GM18870 (cell line): ENCODE measurements at regions not wholly inside any gene's neighbourhood (a gene's known extent, or its start where the extent isn't known, plus 50 kb on each side); places are given as distances from the start of the nearest gene placed in this dataset.
"Not testable (repeated sequence)": the region's sequence is repeated elsewhere in the genome, so short reads cannot be mapped to it uniquely, and the experiment has no call there.

ENCODE experiments used
- ATAC-seq: cut with Tn5 transposase; IDR thresholded peaks from one replicate; pipeline ENCODE4 v1.9.1; 2021; ENCODE audit warnings: moderate library complexity; ENCODE audit not compliant: unreplicated experiment

DNA sequence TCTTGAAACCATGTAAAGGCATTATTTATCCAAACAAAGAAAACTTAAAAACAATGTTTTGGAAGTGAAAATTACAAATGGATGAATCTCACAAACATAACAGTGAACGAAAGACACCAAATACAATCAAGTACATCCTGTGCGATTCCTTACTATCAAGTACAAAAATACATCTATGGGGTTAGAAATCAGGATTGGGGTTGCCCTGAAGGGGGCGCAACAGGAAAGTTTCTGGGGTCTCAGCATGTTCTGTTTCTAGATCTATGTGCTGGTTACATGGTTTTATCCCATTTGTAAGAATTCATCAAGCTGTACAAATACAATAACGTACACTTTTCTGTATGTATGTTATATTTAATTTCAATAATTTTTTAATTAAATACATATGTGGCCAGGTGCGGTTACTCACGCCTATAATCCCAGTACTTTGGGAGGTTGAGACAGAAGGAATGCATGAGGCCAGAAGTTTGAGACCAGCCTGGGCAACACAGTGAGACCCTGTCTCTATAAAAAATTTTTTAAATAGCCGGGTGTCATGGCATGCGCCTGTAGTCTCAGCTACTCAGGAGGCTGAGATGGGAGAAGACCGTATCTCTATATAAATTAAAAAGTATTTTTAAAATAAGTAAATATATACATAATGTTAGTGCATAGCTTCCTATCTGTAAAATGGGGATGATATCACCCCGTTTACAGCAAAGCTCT, 121.5 kb upstream of the SOD1 start:
- ATAC-seq = no peak

GRCh38 chr21:31536138-31536537, 123.4 kb upstream of the SOD1 start:
- no peak for ATAC-seq

GRCh38 chr21:31531967-31532366, 127.5 kb upstream of the SOD1 start:
- ATAC-seq = no peak

DNA sequence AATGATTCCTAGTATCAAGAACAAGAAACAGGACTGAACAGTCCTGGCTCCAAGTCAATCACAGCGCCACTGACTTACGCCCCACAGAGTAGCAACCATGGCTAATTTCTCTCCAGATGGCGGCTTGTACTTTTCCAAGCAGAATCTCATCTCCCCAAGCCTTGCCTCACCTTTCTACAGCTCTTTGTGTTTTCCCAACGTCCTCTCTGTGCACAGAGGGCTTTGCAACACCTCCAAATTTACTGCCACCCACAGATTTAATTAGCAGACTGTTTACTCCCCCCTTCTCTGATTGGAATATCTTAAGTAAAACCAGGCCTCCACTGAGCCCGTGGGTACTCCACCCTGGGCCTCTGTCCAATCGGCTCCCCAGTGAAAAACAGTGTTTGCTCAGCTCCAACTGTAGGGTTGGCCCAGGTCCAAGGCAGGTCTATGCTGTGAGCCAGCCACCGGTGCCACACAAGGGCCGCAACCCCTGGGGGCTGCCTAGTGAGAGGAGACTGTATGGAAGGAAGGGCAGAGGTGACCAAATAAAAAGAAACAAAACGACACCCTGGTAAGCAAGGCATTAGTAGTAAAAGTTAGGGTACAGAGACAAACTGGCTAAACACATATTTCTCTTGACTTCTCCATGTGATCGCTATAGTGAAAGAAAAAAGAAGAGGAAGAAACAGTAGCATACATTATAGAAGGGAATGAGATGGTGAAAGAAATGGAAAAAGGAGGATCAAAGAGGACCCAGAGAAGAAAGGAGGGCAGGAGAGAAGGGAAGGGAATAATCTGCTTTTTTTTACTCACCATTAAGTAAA, 128.4 kb upstream of the SOD1 start:
- ATAC-seq = no peak

DNA sequence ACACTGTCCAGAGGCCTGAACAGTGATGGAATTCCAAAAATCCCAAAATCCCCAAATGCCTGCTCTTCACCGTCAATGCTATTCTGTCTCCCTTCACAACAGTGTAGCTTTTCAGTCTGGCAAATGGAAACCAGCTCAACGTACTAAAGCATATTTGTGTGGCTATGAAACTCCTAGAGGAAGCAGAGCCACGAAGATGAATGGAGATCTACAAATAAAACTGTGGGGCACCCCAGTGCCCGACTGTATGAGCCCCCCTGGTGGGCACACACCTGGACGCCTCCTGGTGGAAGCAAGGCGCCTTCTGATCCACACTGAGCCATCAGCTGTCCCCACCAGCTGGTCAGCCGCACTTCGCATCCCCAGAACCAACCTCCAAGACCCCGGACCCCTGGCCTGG, 129.1 kb upstream of the SOD1 start:
- ATAC-seq = no peak

GRCh38 chr21:31529406-31529805, 130.1 kb upstream of the SOD1 start:
- no peak for ATAC-seq

DNA sequence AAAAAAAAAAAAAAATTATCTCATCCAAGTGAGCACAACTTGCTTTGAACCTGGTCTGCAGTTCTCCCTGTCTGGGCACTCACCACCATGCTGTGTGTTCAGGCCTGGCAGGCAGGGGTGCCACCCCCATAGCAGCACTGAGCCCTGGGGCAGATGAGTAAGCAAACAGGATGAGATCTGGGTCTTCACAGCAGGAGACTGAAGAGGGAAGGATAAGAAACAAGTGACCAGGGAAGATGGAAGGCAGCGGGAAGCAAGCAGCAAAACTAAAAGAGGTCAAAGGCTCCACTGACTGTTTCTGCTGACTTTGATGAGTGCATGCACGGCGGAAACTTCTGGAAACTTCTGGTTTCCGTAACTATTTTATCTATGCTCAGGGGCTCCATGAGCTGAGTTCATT, 133.5 kb upstream of the SOD1 start:
- no peak for ATAC-seq

DNA sequence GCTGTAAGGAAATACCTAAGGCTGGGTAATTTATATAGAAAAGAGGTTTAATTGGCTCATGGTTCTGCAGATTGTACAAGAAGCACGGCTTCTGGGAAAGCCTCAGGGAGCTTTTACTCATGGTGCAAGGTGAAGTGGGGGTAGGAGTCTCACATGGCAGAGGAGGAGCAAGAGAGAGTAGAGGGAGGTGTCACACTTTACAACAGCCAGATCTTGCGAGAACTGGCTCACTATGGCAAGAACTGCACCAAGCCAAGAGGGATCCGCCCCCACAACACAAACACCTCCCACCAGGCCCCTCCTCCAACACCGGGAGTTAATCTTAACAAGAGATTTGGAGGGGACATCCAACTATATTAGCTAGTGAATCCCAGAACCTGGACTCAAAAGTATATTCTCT, 135.4 kb upstream of the SOD1 start:
- ATAC-seq = no peak

DNA sequence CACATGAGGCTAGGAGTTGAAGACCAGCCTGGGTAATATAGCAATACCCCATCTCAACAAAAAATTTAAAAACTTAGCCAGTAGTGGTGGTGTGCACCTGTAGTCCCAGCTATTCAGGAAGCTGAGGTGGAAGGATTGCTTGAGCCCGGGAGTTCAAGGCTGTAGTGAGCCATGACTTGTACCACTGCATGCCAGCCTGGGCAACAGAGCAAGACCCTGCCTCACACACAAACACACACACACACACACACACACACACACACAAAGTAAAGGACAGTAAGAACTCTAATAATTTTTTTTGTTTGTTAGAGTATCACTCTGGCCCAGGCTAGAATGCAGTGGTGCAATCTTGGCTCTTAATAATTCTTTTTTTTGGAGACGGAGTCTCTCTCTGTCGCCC, 138.0 kb upstream of the SOD1 start:
- no peak for ATAC-seq

DNA sequence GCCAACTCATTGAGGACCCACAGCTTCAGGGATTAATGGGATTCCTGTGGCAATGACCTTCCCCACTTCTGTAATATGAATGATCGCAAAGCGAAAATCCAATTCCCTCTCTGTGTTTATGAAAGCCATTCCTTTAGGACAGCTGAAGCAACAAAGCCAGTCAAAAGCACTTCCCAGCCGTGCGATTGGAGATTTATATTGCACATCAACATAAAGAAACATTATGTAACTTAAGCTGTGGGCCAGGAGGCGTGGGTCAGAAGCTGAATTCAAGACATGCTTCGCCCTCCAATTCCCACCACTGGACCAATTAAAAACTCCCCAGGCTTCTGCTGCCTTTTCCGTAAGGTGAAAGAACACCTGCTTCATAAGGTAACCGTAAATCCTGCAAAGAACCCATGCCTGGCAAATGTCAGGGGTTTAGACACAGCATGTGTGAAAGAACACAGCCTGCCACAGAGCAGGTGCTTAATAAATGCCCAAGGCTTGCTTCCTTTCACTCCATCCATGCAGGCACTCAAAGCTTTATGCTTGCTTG, 138.9 kb upstream of the SOD1 start:
- ATAC-seq = no peak

DNA sequence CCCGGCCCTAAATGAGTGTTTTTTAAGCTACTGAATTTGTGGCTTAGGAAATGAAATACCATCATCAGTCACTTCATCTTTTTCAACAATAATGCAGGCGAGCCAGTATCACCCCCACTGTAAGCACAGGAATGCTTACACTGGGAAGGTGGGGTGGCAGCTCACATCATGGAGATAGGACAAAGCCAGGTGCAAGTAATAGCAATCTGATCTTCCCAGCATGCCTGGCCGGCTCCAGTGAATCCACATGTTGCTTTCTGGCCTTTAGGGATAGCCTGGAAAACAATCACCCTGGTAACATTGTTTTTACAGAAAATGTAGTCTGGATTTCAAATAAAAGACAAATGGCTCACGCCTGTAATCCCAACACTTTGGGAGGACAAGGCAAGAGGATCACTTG, 140.9 kb upstream of the SOD1 start:
- no peak for ATAC-seq

- ATAC-seq = no peak
Observed at GRCh38 chr21:31517664-31518414, 141.7 kb upstream of the SOD1 start.

DNA sequence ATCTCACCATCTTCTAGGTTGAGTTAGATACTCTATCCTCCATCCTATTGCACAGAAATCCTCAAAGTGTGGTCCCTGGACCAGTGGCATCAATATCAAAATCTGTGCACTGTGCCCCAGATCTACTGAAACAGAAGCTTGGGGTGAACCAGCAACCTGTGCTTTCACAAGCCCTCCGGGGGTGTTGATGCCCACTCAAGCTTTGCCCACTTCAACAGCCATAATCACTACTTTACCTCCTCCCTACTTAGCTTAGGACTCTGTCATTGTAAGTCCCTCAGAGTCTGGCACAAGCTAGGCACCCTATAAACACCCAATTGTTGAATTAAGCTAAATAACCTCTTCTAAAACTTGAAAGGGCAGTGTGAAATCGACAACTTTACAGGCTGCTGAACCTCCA, 144.2 kb upstream of the SOD1 start:
- ATAC-seq = no peak

DNA sequence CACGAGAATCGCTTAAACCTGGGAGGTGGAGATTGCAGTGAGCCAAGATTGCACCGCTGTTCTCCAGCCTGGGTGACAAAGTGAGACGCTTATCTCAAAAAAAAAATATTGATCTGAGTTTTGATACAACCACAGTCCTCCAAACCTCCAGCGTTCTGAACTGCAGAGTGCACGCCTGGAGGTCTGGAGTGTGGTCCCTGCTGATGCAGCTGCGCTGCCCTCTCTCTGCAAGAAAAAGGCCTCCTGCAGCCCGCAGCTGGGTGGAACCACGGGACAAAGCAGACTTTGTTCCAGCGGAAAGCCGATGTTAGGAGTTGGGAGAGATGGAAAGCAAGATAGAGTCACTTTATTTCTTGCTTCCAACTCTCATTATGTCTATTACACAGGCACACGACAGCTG, 144.9 kb upstream of the SOD1 start:
- no peak for ATAC-seq

DNA sequence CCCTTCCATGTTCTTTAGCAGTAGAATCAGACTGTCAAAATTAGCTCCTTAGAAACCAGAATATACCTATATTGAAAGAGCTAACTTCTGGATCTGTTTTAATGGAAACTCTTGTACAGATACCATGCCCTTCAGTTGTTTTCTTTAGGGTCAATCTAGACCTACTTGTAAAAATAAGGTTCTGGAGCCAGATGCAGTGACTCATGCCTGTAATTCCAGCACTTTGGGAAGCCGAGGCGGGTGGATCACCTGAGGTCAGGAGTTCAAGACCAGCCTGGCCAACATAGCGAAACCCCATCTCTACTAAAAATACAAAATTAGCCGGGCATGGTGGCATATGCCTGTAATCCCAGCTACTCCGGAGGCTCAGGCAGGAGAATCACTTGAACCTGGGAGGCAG, 146.0 kb upstream of the SOD1 start:
- ATAC-seq = not testable (repeated sequence)

DNA sequence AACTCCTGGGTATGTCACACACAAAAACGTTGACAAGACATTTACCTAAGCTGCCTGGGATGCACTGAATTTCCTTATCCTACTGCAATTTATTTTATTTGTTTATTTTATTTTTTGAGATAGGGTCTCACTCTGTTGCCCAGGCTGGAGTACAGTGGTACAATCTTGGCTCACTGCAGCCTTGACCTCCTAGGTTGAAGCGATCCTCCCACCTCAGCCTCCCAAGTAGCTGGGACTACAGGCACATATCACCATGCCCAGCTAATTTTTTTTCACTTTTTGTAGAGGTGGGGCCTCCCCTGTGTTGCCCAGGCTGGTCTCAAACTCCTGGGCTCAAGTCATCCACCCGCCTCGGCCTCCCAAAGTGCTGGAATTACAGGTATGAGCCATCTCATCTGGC, 147.5 kb upstream of the SOD1 start:
- ATAC-seq = not testable (repeated sequence)

GRCh38 chr21:31511258-31511657, 148.2 kb upstream of the SOD1 start:
- no peak for ATAC-seq

- peak; percentile 39 for ATAC-seq
Observed at GRCh38 chr21:31509194-31510017, 150.1 kb upstream of the SOD1 start.

- ATAC-seq = no peak
Observed at GRCh38 chr21:31505975-31506374, 153.5 kb upstream of the SOD1 start.

GRCh38 chr21:31503939-31504338, 155.6 kb upstream of the SOD1 start:
- no peak for ATAC-seq

DNA sequence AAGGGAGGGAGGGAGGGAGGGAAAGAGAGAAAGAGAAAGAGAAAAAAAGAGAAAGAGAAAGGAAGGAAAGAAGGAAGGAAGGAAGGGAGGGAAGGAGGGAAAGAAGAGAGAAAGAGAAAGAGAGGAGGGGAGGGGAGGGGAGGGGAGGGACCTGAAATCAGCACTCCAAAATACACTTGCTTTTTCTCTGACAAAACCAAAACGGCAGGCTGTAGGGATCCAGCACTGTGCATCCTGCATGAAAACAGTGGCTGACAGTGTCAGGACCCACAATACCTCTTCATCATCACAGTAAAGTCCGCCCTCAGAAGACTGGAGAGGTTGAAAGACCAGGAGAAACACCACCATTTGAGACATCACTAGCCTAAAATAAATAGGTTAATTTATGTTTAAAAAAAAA, 156.0 kb upstream of the SOD1 start:
- ATAC-seq = no peak
